ENCODE measurements at regions not wholly inside any gene's neighbourhood (a gene's known extent, or its start where the extent isn't known, plus 50 kb on each side); places are given as distances from the start of the nearest gene placed in this dataset.

- no peaks in the 10 kb centered on the region for H3K9me3 ChIP-seq (replicated peaks; ENCODE audit: control insufficient read depth, insufficient read depth, low read length)
- CTCF ChIA-PET: no interaction called here
- no peak overlapping the region for H3K4me3 ChIP-seq (replicated peaks in 1 of 3; ENCODE audit: insufficient read depth in 1 of 3, low read depth in 1 of 3, low read length in 3 of 3)
- no peak for DNase-seq (ENCODE audit: low read depth, low spot score)
- H3K27ac ChIP-seq (ENCODE audit: insufficient read depth, low read depth, low read length): no peak overlapping the region
- H3K36me3 ChIP-seq (ENCODE audit: control insufficient read depth in 2 of 2, extremely low read depth in 1 of 2, insufficient read depth in 2 of 2, low read length in 2 of 2): no peaks in the 10 kb centered on the region
- no peak overlapping the region for H3K4me2 ChIP-seq (ENCODE audit: insufficient read depth, low read length)
- dilution Hi-C loops (cut with MboI; ENCODE audit: extremely low pct_ligation_motif_present, low sequenced_read_pairs) (no loop called here), intact Hi-C loops (cut with micrococcal nuclease) (no loop called here)
- no peak overlapping the region for H2AFZ ChIP-seq (ENCODE audit: low read depth, low read length)
- H3K9ac ChIP-seq (replicated peaks; ENCODE audit: extremely low read depth, insufficient read depth, low read length): no peak overlapping the region
- H3K9me1 ChIP-seq (replicated peaks; ENCODE audit: control insufficient read depth, extremely low read depth, insufficient read depth, low read length): no peaks in the 10 kb centered on the region
- no peaks in the 10 kb centered on the region for H3K4me1 ChIP-seq (ENCODE audit: control insufficient read depth, extremely low read depth, insufficient read depth, low read length)
- H4K20me1 ChIP-seq (replicated peaks; ENCODE audit: control insufficient read depth, extremely low read depth, insufficient read depth, low read length): no peaks in the 10 kb centered on the region
- BruUV-seq (replicated peaks): no TSS peak
- H3K79me2 ChIP-seq (ENCODE audit: control insufficient read depth, insufficient read depth, low read length): no peaks in the 10 kb centered on the region
- FAIRE-seq: no peak
- TF ChIP-seq JUN (IDR thresholded peaks at IDR 0.05; ENCODE audit: borderline replicate concordance, insufficient read depth, insufficient read length, low read depth) (no peak), POLR2AphosphoS5 (IDR thresholded peaks at IDR 0.05; ENCODE audit: insufficient read depth, low read depth, low read length) (no peak), CTCF (IDR thresholded peaks at IDR 0.05; ENCODE audit: extremely low read depth in 1 of 2, insufficient read depth in 1 of 2, low read depth in 1 of 2, low read length in 2 of 2) (no peak), POLR2A (IDR thresholded peaks at IDR 0.05; ENCODE audit: low read depth, low read length) (no peak), GATA2 (IDR thresholded peaks at IDR 0.05; ENCODE audit: insufficient read depth, insufficient read length, low read depth, low read length) (no peak), FOS (IDR thresholded peaks at IDR 0.05; ENCODE audit: borderline replicate concordance, insufficient read depth, low read length) (no peak), MYC (IDR thresholded peaks at IDR 0.05; ENCODE audit: low read depth, low read length) (no peak), MAX (IDR thresholded peaks at IDR 0.05; ENCODE audit: insufficient read depth, insufficient read length) (no peak), EZH2 (IDR thresholded peaks at IDR 0.05; ENCODE audit: borderline replicate concordance, low read depth, low read length, severe bottlenecking) (no peak)
- H3K27me3 ChIP-seq (ENCODE audit: control insufficient read depth in 2 of 2, insufficient read depth in 2 of 2, low read length in 2 of 2): peaks cover 5 to 7% of the 10 kb centered on the region in 2 experiments
- POLR2A ChIA-PET: no interaction called here
Measured at GRCh38 chr20:51172558-51173428, 149.9 kb upstream of the KCNG1 start.
